Activated T-helper 1 cell treated with anti-CD3 and anti-CD28 coated beads, Interleukin-12 subunit alpha, Interleukin-12 subunit beta, Interleukin-2, Interleukin-4 antibody, amounts not matched to agents 30 ng/mL and 10 ng/mL and 1 ng/mL, durations not matched to agents 14 hours and 24 hours and 36 hours (primary cell): ENCODE measurements at regions not wholly inside any gene's neighbourhood (a gene's known extent, or its start where the extent isn't known, plus 50 kb on each side); places are given as distances from the start of the nearest gene placed in this dataset.

Experiments used
- DNase-seq: peaks from one replicate; pipeline ENCODE4 v3.0.0; 2021; ENCODE audit warnings: low spot score
- H3K27ac Mint-ChIP-seq: one replicate; pipeline ENCODE4 v1.8.0; 2021; ENCODE audit warnings: mild to moderate bottlenecking, mixed read lengths
- H3K27me3 Mint-ChIP-seq: one replicate; pipeline ENCODE4 v1.8.0; 2022; ENCODE audit warnings: mild to moderate bottlenecking, moderate library complexity, mixed read lengths; ENCODE audit not compliant: insufficient read depth
- H3K36me3 Mint-ChIP-seq: one replicate; pipeline ENCODE4 v1.8.0; 2021; ENCODE audit warnings: low read depth, mixed read lengths
- H3K4me1 Mint-ChIP-seq: one replicate; pipeline ENCODE4 v1.8.0; 2021; ENCODE audit warnings: low read depth, mixed read lengths
- H3K4me3 Mint-ChIP-seq: one replicate; pipeline ENCODE4 v1.8.0; 2021; ENCODE audit warnings: mild to moderate bottlenecking, moderate library complexity, mixed read lengths
- H3K9me3 Mint-ChIP-seq: one replicate; pipeline ENCODE4 v1.8.0; 2021; ENCODE audit warnings: mixed read lengths
- intact Hi-C: fragments of 100-400 bp; cut with micrococcal nuclease; formaldehyde crosslinking; loops from one replicate; pipeline ENCODE4 v1.15.1; 2024

DNA sequence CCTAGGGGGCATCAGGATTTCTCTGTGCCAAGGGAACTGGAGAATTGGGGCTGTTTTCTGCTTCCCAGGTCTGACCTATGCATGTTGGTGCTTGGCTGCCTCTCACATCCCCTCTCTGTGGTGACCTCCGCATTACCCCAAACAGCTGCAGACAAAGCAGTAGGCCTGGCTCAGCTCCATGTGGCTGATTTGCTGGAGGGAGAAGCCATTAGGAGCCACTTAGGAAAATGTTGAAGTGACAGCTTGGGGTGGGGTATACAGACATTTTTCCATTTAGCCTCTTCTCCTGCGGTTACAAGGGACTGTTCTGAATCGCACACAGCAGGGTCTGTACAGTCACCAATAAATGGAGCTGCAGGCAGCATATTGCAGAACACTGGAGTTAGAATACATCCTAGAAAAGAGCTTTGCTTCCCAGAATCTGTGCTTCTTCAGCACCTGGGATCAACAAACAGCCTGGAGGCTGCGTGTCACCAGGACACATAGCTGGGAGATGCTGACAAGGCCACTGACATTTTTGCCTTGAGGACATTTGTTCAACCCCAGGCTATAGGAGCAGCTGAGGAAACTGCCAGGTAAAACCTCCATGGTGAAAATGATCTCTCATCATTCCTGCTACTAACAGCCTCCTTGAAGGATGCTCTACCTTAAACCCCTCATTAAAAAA is 335.3 kb downstream of the DIRAS2 start:
- DNase-seq, result no peak
- H3K27me3 Mint-ChIP-seq, result peaks cover 10% of the 10 kb centered on the region
- H3K9me3 Mint-ChIP-seq, result no peaks in the 10 kb centered on the region
- H3K4me1 Mint-ChIP-seq, result no peaks in the 10 kb centered on the region
- H3K27ac Mint-ChIP-seq, result no peak overlapping the region
- intact Hi-C loops, result no loop called here
- H3K36me3 Mint-ChIP-seq, result no peaks in the 10 kb centered on the region
- no peak overlapping the region for H3K4me3 Mint-ChIP-seq

DNA sequence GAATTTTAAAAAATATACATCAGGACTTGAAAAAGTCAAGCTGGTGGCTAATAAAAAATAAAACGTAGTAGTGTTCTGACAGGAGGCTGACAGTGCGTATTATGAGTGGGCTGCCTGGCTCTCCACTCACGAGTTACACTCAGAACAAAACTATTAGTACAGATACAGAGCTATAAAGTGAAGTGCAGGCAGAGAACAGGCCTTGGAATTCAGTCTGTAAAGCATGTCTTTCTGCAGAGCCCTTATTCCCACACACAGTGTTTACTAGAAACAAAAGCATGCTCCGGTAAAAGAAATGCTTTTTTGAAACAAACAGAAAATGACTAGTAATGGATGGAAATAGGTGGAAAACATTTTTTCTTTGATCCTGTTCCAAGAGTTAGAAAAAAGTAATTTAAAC is 334.7 kb downstream of the DIRAS2 start:
- peaks cover 10% of the 10 kb centered on the region for H3K27me3 Mint-ChIP-seq
- no peak for DNase-seq
- H3K4me1 Mint-ChIP-seq, result no peaks in the 10 kb centered on the region
- no peak overlapping the region for H3K27ac Mint-ChIP-seq
- no peaks in the 10 kb centered on the region for H3K36me3 Mint-ChIP-seq
- no peak overlapping the region for H3K4me3 Mint-ChIP-seq
- intact Hi-C loops, result no loop called here
- H3K9me3 Mint-ChIP-seq, result no peaks in the 10 kb centered on the region

GRCh38 chr9:90308691-90309090 is 333.9 kb downstream of the DIRAS2 start:
- no peak overlapping the region for H3K4me3 Mint-ChIP-seq
- intact Hi-C loops, result no loop called here

GRCh38 chr9:90309809-90310520 is 332.7 kb downstream of the DIRAS2 start:
- H3K4me3 Mint-ChIP-seq, result no peak overlapping the region
- H3K9me3 Mint-ChIP-seq, result no peaks in the 10 kb centered on the region
- no peak overlapping the region for H3K27ac Mint-ChIP-seq
- peaks cover 11% of the 10 kb centered on the region for H3K27me3 Mint-ChIP-seq
- no peaks in the 10 kb centered on the region for H3K4me1 Mint-ChIP-seq
- H3K36me3 Mint-ChIP-seq, result no peaks in the 10 kb centered on the region
- DNase-seq, result no peak
- intact Hi-C loops, result no loop called here

More at GRCh38 chr9:90308691-90309090, 333.9 kb downstream of the DIRAS2 start:
- Mint-ChIP-seq H3K4me1 (no peaks in the 10 kb centered on the region), H3K27ac (no peak overlapping the region), H3K27me3 (peaks cover 10% of the 10 kb centered on the region), H3K9me3 (no peaks in the 10 kb centered on the region), H3K36me3 (no peaks in the 10 kb centered on the region)
- no peak for DNase-seq

GRCh38 chr9:90310521-90310876 is 332.1 kb downstream of the DIRAS2 start:
- Mint-ChIP-seq H3K4me1 (no peaks in the 10 kb centered on the region), H3K4me3 (no peak overlapping the region), H3K9me3 (no peaks in the 10 kb centered on the region), H3K27me3 (peaks cover 11% of the 10 kb centered on the region), H3K36me3 (no peaks in the 10 kb centered on the region), H3K27ac (no peak overlapping the region)
- intact Hi-C loops, result no loop called here
- DNase-seq, result no peak

GRCh38 chr9:90311811-90312210 is 330.8 kb downstream of the DIRAS2 start:
- DNase-seq, result no peak
- Mint-ChIP-seq H3K27me3 (peaks cover 11% of the 10 kb centered on the region), H3K27ac (no peak overlapping the region), H3K9me3 (no peaks in the 10 kb centered on the region), H3K36me3 (no peaks in the 10 kb centered on the region), H3K4me3 (no peak overlapping the region), H3K4me1 (no peaks in the 10 kb centered on the region)
- intact Hi-C loops, result no loop called here

- no peaks in the 10 kb centered on the region for H3K4me1 Mint-ChIP-seq
These were observed 320.3 kb downstream of the DIRAS2 start for GRCh38 chr9:90322296-90322695.

DNA sequence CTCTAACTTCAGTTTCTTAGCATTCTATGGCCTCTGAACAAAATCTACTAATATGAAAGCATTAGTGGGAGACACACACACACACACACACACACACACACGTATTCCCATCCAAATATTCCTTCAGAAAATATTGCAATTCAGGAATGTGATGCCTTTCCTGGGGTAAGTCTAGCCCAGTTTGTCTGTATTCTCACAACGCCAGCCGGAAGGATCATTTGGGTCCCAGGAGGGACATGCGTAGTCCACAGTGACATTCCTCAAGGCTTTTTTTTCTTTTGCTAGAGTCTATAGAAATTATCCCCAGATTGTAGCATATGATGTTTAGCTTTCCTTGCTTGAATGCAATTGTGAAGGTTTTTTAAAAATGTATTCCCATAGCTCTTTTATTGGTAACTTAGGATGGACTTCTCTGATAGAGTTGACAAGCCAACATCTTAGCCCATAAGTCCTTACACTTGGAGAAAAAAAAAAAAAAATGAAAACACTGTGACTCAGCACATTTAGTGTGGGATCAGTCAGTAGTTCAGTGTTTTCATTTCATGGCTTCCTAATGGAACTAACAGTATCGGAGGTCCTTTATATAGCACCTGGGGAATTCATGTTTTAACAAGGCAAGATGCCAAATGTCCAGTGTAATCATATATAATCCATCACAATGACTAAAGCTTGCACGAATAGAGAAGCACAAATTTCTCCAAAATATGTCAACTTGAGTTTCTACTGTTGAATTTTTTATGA is 316.5 kb downstream of the DIRAS2 start:
- no peak overlapping the region for H3K4me3 Mint-ChIP-seq
- no peaks in the 10 kb centered on the region for H3K4me1 Mint-ChIP-seq
- intact Hi-C loops, result no loop called here
- DNase-seq, result no peak
- peaks cover 4% of the 10 kb centered on the region for H3K27me3 Mint-ChIP-seq
- H3K27ac Mint-ChIP-seq, result no peak overlapping the region
- H3K36me3 Mint-ChIP-seq, result no peaks in the 10 kb centered on the region
- H3K9me3 Mint-ChIP-seq, result no peaks in the 10 kb centered on the region

More at GRCh38 chr9:90322296-90322695, 320.3 kb downstream of the DIRAS2 start:
- DNase-seq, result no peak
- no peaks in the 10 kb centered on the region for H3K9me3 Mint-ChIP-seq
- peaks cover 6% of the 10 kb centered on the region for H3K27me3 Mint-ChIP-seq
- no peaks in the 10 kb centered on the region for H3K36me3 Mint-ChIP-seq
- no peak overlapping the region for H3K27ac Mint-ChIP-seq
- intact Hi-C loops, result no loop called here
- no peak overlapping the region for H3K4me3 Mint-ChIP-seq

DNA sequence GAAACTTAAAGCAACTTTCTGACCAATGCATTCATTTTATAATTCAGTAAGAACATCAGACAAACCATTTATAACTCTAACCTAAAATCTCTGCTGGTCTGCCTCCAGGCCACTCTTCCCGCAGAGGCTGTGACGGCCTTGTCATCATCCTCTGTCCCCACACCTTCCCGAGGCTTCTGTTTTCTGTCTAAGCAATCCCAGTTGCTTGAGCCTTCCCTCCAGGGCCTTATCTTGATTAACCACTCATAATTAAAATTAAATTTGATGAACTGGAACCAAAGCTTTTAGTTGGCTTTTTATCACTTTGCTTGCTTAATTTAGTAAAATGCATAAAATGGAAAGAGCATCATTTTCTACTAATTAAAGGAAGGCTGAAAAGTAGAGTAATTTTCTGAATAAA is 312.4 kb downstream of the DIRAS2 start:
- DNase-seq, result no peak
- H3K27me3 Mint-ChIP-seq, result peaks cover 6% of the 10 kb centered on the region
- intact Hi-C loops, result no loop called here
- no peaks in the 10 kb centered on the region for H3K4me1 Mint-ChIP-seq
- no peak overlapping the region for H3K4me3 Mint-ChIP-seq
- H3K36me3 Mint-ChIP-seq, result no peaks in the 10 kb centered on the region
- H3K27ac Mint-ChIP-seq, result no peak overlapping the region
- H3K9me3 Mint-ChIP-seq, result no peaks in the 10 kb centered on the region

- Mint-ChIP-seq H3K27me3 (peaks cover 15% of the 10 kb centered on the region), H3K4me3 (no peak overlapping the region), H3K36me3 (no peaks in the 10 kb centered on the region), H3K4me1 (no peaks in the 10 kb centered on the region), H3K27ac (no peak overlapping the region), H3K9me3 (no peaks in the 10 kb centered on the region)
- no peak for DNase-seq
- intact Hi-C loops, result no loop called here
These were observed 310.6 kb downstream of the DIRAS2 start for GRCh38 chr9:90331826-90332575.

GRCh38 chr9:90333226-90333625 is 309.4 kb downstream of the DIRAS2 start:
- Mint-ChIP-seq H3K27me3 (peaks cover 19% of the 10 kb centered on the region), H3K4me1 (no peaks in the 10 kb centered on the region), H3K9me3 (no peaks in the 10 kb centered on the region), H3K4me3 (no peak overlapping the region), H3K36me3 (no peaks in the 10 kb centered on the region), H3K27ac (no peak overlapping the region)
- intact Hi-C loops, result no loop called here
- no peak for DNase-seq

DNA sequence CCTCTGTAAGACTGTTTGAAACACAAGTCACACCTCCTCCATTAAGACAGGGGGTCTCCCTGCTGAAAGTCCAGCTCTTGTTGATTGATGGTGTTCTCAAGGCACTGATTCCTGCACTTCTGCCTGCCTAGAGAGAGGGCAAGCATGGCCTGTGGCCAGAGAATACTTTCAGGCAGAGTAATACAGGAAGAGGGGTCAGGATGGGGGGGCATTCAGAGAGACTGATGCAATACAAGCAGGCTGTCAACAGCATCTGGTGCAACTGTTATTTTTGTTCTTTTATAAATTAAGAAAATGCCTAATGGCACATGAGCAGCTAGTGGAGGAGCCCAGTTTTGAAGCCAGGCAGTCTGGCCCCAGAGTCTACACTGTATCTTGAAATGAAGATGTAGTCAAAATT is 302.2 kb downstream of the DIRAS2 start:
- intact Hi-C loops, result no loop called here
- no peak overlapping the region for H3K4me3 Mint-ChIP-seq
- no peaks in the 10 kb centered on the region for H3K36me3 Mint-ChIP-seq
- no peak overlapping the region for H3K27ac Mint-ChIP-seq
- no peaks in the 10 kb centered on the region for H3K9me3 Mint-ChIP-seq
- peaks cover 31% of the 10 kb centered on the region for H3K27me3 Mint-ChIP-seq
- DNase-seq, result no peak
- no peaks in the 10 kb centered on the region for H3K4me1 Mint-ChIP-seq

- Mint-ChIP-seq H3K4me3 (no peak overlapping the region), H3K4me1 (no peaks in the 10 kb centered on the region), H3K9me3 (no peaks in the 10 kb centered on the region), H3K36me3 (no peaks in the 10 kb centered on the region), H3K27me3 (peaks cover 18% of the 10 kb centered on the region), H3K27ac (no peak overlapping the region)
- intact Hi-C loops, result no loop called here
- DNase-seq, result no peak
These were observed 300.0 kb downstream of the DIRAS2 start for GRCh38 chr9:90342607-90343006.
